22Rv1 (cell line): ENCODE measurements at regions not wholly inside any gene's neighbourhood (a gene's known extent, or its start where the extent isn't known, plus 50 kb on each side); places are given as distances from the start of the nearest gene placed in this dataset.
"Not testable (repeated sequence)": the region's sequence is repeated elsewhere in the genome, so short reads cannot be mapped to it uniquely, and the experiment has no call there.

Experiments used
- H3K27ac ChIP-seq: fragments of 450-650 bp; 2 replicates; pipeline ENCODE4 v1.5.1; 2017
- ZFX ChIP-seq: fragments of 450-650 bp; IDR thresholded peaks from 2 replicates; pipeline ENCODE4 v1.6.1; 2017; ENCODE audit warnings: antibody characterized with exemption, borderline replicate concordance
- TF ChIP-seq, protein P1 (sequence below): fragments of 450-650 bp; IDR thresholded peaks from 2 replicates; pipeline ENCODE4 v1.5.1; 2017; ENCODE audit warnings: mild to moderate bottlenecking

DNA sequence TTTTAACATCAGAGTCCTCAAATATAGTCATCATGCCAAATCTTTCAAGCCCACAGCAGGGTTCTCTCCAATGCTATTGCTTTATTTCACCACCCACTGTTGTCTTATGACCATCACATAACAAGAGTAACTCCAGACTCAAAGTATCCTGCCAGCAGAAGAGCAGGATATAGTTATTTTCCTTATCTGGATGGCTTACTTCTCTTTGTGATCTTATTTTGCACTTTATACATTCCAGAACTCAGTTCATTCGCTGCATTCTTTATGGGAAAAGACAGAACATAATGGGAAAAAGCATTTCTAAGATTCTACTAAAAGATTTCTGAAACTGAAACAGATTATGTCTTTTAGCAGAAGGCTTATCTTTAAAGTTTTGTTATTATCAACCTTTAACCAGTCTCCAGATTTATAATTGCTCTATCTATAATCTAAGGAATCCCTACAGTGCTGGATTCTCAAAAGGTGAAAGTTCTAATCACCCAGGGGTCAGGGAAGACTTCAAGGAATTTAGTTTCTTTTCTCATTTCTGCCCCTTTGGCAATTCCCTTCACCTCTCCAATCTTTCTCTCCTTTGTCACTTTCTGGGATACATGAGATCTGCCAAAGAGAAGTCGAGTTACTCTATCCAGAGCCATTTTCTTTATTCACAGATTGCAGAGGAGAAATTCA is 190.4 kb downstream of the TPBG start:
- no peak overlapping the region for H3K27ac ChIP-seq
- TF ChIP-seq, protein P1, sequence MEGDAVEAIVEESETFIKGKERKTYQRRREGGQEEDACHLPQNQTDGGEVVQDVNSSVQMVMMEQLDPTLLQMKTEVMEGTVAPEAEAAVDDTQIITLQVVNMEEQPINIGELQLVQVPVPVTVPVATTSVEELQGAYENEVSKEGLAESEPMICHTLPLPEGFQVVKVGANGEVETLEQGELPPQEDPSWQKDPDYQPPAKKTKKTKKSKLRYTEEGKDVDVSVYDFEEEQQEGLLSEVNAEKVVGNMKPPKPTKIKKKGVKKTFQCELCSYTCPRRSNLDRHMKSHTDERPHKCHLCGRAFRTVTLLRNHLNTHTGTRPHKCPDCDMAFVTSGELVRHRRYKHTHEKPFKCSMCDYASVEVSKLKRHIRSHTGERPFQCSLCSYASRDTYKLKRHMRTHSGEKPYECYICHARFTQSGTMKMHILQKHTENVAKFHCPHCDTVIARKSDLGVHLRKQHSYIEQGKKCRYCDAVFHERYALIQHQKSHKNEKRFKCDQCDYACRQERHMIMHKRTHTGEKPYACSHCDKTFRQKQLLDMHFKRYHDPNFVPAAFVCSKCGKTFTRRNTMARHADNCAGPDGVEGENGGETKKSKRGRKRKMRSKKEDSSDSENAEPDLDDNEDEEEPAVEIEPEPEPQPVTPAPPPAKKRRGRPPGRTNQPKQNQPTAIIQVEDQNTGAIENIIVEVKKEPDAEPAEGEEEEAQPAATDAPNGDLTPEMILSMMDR, result no peak
- TF ChIP-seq ZFX, result no peak

DNA sequence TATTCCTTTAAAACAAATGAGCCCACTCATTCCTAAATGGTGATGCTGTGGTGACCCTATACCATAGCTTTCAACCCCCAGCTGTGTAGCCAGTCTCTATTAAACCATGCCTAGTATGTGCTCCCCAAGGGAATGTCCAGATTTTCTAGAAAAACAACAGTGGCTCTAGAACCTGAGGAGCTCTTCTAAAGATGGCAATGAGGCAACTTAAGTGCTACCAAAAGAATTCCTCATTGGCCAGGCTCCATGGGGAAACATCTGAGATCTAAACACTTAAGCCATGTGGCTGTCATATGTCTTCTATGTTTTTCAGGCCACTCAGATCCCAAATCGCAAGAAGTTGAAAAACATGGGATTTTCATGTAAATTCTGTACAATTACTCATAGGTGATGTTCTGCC is 191.0 kb downstream of the TPBG start:
- H3K27ac ChIP-seq, result no peak overlapping the region
- TF ChIP-seq ZFX, result no peak
- TF ChIP-seq, protein P1, result no peak

DNA sequence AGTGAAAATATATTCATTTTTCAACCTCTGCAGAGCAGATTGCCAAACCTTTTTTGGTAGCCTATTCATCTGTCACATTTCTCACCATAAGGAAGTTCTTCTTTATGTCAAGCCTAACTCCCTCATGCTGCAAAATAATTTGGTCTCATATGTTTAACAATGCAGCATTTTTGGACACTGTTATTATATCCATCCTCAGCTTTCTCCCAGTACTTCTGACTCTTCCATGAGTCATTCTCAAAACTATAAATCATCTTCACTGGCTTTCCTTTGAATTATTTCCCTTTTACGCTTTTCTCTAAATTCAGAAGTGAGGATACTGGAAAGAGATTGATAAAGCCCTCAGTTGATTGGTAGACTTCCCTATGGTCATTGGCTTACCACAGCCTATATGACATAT is 192.2 kb downstream of the TPBG start:
- TF ChIP-seq ZFX, result no peak
- TF ChIP-seq, protein P1, result no peak

DNA sequence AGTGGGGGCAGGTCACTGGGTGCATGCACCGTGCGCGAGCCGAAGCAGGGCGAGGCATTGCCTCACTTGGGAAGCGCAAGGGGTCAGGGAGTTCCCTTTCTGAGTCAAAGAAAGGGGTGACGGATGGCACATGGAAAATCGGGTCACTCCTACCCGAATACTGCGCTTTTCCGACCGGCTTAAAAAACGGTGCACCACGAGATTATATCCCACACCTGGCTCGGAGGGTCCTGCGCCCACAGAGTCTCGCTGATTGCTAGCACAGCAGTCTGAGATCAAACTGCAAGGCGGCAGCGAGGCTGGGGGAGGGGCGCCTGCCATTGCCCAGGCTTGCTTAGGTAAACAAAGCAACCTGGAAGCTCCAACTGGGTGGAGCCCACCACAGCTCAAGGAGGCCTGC is 194.9 kb downstream of the TPBG start:
- H3K27ac ChIP-seq, result not testable (repeated sequence)

More for the DNA sequence above, 192.2 kb downstream of the TPBG start:
- no peak overlapping the region for H3K27ac ChIP-seq

DNA sequence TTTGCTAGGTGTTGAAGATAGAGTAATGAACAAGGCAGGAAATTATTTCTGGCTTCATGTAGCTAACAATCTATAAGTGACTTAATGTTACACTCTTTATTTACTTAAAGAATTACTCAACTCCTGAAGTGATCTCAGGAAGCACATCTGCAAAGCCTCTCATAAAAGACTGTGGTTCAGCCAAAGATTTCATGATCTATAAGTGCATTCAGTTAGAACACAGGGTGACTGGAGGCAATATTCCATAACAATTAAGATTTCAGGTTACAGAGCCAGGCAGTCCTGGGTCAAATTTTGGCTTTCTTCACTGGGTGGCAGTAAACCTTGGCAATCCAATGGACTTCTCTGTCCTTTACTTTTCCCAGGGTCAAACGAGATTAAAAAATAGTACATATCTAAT is 204.0 kb downstream of the TPBG start:
- H3K27ac ChIP-seq, result no peak overlapping the region
- TF ChIP-seq, protein P1, result no peak
- no peak for TF ChIP-seq ZFX

DNA sequence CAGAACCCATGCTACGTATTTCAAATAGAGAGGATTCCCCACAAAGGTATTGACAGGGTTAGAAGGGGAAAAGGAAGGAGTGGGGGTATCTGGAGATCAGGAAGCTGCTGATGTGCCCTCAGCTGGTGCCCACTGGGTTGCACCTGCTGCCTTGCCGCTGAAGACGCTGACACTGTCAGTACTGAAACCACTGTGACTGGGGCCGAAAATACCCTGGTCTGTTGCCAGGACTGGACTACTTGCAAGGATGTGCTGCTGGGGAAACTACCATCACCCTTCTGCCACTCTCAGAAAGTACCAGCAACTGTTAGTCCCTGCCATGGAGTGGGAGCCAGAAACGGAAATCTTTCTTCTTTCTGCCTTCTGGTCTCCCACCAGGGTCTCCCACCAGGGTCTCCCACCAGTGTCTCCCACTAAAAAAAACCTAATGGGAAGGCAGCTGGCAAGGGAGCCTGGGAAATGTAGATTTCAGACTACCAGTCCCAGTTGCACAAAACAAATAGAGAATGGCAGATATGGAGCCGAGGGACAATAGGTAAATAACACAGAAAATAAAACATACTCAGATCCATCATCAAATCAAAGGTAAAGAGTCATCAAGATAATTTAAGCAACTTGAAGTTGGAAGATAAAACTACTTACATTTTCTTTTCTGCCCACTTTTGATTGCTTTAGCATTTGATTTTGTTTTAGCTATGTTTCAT is 204.8 kb downstream of the TPBG start:
- TF ChIP-seq, protein P1, result no peak
- no peak for TF ChIP-seq ZFX
- no peak overlapping the region for H3K27ac ChIP-seq

DNA sequence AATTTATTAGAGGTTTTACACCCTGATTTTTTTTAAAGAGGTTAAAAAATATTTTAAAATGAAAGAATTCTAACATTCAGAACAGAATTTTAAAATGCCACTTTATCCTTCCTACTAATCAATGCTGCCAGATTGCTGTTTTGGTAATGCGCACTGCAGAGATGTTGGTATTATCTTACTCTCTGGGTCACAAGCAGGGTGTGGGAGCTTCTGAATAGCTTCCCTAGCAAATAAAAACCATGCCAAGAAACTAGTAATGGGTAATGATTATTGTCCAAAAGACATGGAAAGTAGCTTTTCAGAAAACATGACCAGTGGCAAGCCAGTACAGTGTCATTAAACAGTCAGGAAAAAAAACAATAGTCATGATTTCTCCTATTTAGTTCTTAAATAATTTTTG is 205.4 kb downstream of the TPBG start:
- no peak overlapping the region for H3K27ac ChIP-seq
- TF ChIP-seq ZFX, result no peak
- TF ChIP-seq, protein P1, result no peak
